ENCODE measurements at regions not wholly inside any gene's neighbourhood (a gene's known extent, or its start where the extent isn't known, plus 50 kb on each side); places are given as distances from the start of the nearest gene placed in this dataset.
A peak's percentile ranks its signal among the peaks of the same experiment; 100 is the strongest.

DNA sequence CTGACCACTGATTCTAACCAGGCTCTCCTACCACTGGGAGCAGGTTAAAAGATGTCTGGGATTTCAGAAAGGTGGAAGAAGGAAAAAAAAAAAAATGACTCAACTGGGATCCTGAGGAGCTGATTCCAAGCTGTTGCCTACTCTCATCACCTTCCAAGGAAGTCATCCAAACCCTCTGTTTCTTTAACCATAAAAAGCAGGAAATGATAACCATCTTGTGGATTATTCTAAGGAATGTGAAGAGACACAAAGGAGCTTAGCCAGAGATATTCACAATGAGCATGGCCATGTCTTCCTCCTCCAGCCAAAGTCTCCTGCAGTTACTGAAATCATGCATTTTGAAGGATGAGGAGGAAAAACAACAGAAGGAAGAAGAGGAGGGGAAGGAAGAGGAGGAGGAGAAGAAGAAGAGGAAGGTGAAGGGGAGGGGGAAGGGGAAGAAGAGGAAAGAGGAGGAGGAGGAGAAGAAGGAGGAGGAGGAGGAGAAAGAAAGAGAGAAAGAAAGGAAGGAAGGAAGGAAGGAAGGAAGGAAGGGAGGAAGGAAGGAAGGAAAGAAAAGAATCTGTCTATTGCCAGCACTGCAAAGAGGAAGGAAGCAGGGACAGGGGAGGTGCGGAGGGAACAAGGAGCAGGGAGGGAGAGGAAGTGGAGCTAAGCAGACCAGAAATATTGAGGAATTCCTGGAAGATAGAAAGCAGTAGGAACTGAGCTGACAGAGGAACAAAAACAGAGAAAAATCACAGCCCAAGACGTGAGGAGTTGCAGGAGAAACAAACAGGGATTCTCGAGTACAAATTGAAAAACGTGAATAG is 229.2 kb downstream of the UACA start:
- Histone ChIP-seq H3K27ac (ENCODE audit: insufficient read depth, low read length) (no peak overlapping the region), H3K9me3 (ENCODE audit: control insufficient read depth, insufficient read depth, low read depth, low read length) (no peaks in the 10 kb centered on the region), H3K79me2 (ENCODE audit: control insufficient read depth, insufficient read depth, low read length) (no peaks in the 10 kb centered on the region), H3K4me2 (ENCODE audit: extremely low read depth, insufficient read depth, low read length) (no peak overlapping the region), H2AFZ (ENCODE audit: low read length) (no peak overlapping the region), H3K36me3 (ENCODE audit: control insufficient read depth, insufficient read depth, low read length) (no peaks in the 10 kb centered on the region), H3K9ac (ENCODE audit: insufficient read depth, low read length) (no peak overlapping the region), H4K20me1 (ENCODE audit: control insufficient read depth, extremely low read depth, insufficient read depth, low read length) (no peaks in the 10 kb centered on the region), H3K4me1 (ENCODE audit: control insufficient read depth, extremely low read depth, insufficient read depth, low read length) (no peaks in the 10 kb centered on the region), H3K4me3 (replicated peaks in 1 of 4; ENCODE audit: control extremely low read depth in 1 of 4, insufficient read depth in 1 of 4, low read depth in 3 of 4, low read length in 4 of 4) (no peak overlapping the region), H3K27me3 (ENCODE audit: control insufficient read depth, insufficient read depth, low read length) (peaks cover 32% of the 10 kb centered on the region)
- TF ChIP-seq, protein P1, sequence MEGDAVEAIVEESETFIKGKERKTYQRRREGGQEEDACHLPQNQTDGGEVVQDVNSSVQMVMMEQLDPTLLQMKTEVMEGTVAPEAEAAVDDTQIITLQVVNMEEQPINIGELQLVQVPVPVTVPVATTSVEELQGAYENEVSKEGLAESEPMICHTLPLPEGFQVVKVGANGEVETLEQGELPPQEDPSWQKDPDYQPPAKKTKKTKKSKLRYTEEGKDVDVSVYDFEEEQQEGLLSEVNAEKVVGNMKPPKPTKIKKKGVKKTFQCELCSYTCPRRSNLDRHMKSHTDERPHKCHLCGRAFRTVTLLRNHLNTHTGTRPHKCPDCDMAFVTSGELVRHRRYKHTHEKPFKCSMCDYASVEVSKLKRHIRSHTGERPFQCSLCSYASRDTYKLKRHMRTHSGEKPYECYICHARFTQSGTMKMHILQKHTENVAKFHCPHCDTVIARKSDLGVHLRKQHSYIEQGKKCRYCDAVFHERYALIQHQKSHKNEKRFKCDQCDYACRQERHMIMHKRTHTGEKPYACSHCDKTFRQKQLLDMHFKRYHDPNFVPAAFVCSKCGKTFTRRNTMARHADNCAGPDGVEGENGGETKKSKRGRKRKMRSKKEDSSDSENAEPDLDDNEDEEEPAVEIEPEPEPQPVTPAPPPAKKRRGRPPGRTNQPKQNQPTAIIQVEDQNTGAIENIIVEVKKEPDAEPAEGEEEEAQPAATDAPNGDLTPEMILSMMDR (conservative IDR thresholded peaks at IDR 0.05 in 1 of 2, IDR thresholded peaks at IDR 0.05 in 1 of 2; ENCODE audit: low read depth in 1 of 2, low read length in 2 of 2): no peak
- TF ChIP-seq EZH2 (IDR thresholded peaks at IDR 0.05; ENCODE audit: low read length, missing control alignments): no peak
- peak in 1 of 2 donors; percentile 35 for DNase-seq (ENCODE audit: low read depth in 2 of 2)

DNA sequence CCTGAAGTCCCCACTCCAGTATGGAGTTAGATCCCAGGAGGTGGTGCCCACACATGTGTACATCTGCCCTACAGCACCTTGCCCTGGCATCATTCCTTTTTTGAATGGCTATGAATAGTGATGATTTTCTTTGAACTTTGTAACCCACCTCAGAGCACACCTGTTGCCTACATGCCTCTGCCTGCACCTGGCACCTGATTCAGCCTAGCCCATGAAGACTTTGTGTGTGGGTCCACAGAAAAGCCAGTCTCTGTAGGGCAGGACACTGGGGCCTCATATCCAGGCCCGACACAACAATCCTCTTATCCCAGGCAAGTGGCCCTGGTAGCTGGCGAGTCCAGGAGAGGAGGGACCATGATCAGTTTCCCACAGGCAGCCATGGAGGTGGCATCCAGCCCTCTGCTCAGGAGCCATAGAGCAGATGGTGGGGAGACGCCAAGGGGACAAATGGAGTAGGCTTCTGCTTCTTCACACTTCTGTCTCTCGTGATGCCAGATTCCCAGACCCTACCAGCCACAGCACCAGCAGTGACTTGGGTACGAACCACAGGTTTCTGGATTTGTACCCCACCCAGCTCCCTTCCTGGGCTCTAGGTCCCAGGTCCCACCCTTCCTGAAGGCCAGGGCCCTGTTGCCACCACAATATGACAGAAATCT is 230.7 kb downstream of the UACA start:
- H4K20me1 ChIP-seq (ENCODE audit: control insufficient read depth, extremely low read depth, insufficient read depth, low read length): no peaks in the 10 kb centered on the region
- TF ChIP-seq, protein P1 (conservative IDR thresholded peaks at IDR 0.05 in 1 of 2, IDR thresholded peaks at IDR 0.05 in 1 of 2; ENCODE audit: low read depth in 1 of 2, low read length in 2 of 2): no peak
- no peak for TF ChIP-seq EZH2 (IDR thresholded peaks at IDR 0.05; ENCODE audit: low read length, missing control alignments)
- no peak overlapping the region for H3K4me3 ChIP-seq (replicated peaks in 1 of 4; ENCODE audit: control extremely low read depth in 1 of 4, insufficient read depth in 1 of 4, low read depth in 3 of 4, low read length in 4 of 4)
- no peaks in the 10 kb centered on the region for H3K36me3 ChIP-seq (ENCODE audit: control insufficient read depth, insufficient read depth, low read length)
- no peak overlapping the region for H2AFZ ChIP-seq (ENCODE audit: low read length)
- no peak for DNase-seq (ENCODE audit: low read depth in 2 of 2)
- H3K4me2 ChIP-seq (ENCODE audit: extremely low read depth, insufficient read depth, low read length): no peak overlapping the region
- H3K9me3 ChIP-seq (ENCODE audit: control insufficient read depth, insufficient read depth, low read depth, low read length): no peaks in the 10 kb centered on the region
- no peak overlapping the region for H3K27ac ChIP-seq (ENCODE audit: insufficient read depth, low read length)
- H3K4me1 ChIP-seq (ENCODE audit: control insufficient read depth, extremely low read depth, insufficient read depth, low read length): no peaks in the 10 kb centered on the region
- H3K27me3 ChIP-seq (ENCODE audit: control insufficient read depth, insufficient read depth, low read length): peaks cover 26% of the 10 kb centered on the region
- no peak overlapping the region for H3K9ac ChIP-seq (ENCODE audit: insufficient read depth, low read length)
- H3K79me2 ChIP-seq (ENCODE audit: control insufficient read depth, insufficient read depth, low read length): no peaks in the 10 kb centered on the region

DNA sequence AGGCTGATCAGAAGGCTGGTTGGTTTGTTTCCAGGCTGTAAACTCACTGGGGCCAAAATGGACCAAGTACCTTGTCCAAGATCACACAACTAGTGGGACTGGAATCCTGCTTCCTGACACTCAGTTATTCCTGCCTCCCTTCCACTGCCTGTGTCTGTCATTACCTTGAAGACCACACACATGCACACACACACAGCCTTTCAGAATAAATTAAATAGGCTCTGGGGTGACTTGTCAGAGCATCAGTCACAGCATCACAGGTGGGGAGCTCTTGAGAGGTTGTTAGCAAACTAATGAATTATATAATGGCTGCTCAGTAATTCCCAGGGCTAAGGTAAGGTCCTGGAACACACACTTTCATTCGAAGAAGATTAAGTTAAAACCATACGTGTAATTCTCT is 231.8 kb downstream of the UACA start:
- DNase-seq (ENCODE audit: low read depth in 2 of 2): no peak

More for the DNA sequence above, 231.8 kb downstream of the UACA start:
- Histone ChIP-seq H3K27ac (ENCODE audit: insufficient read depth, low read length) (no peak overlapping the region), H3K79me2 (ENCODE audit: control insufficient read depth, insufficient read depth, low read length) (no peaks in the 10 kb centered on the region), H3K4me3 (replicated peaks in 1 of 4; ENCODE audit: control extremely low read depth in 1 of 4, insufficient read depth in 1 of 4, low read depth in 3 of 4, low read length in 4 of 4) (no peak overlapping the region), H3K9me3 (ENCODE audit: control insufficient read depth, insufficient read depth, low read depth, low read length) (no peaks in the 10 kb centered on the region), H3K36me3 (ENCODE audit: control insufficient read depth, insufficient read depth, low read length) (no peaks in the 10 kb centered on the region), H3K27me3 (ENCODE audit: control insufficient read depth, insufficient read depth, low read length) (peaks cover 27% of the 10 kb centered on the region), H2AFZ (ENCODE audit: low read length) (no peak overlapping the region), H3K4me2 (ENCODE audit: extremely low read depth, insufficient read depth, low read length) (no peak overlapping the region), H3K9ac (ENCODE audit: insufficient read depth, low read length) (no peak overlapping the region), H4K20me1 (ENCODE audit: control insufficient read depth, extremely low read depth, insufficient read depth, low read length) (no peaks in the 10 kb centered on the region), H3K4me1 (ENCODE audit: control insufficient read depth, extremely low read depth, insufficient read depth, low read length) (no peaks in the 10 kb centered on the region)
- TF ChIP-seq, protein P1 (conservative IDR thresholded peaks at IDR 0.05 in 1 of 2, IDR thresholded peaks at IDR 0.05 in 1 of 2; ENCODE audit: low read depth in 1 of 2, low read length in 2 of 2): no peak
- no peak for TF ChIP-seq EZH2 (IDR thresholded peaks at IDR 0.05; ENCODE audit: low read length, missing control alignments)
